ENCODE measurements at regions not wholly inside any gene's neighbourhood (a gene's known extent, or its start where the extent isn't known, plus 50 kb on each side); places are given as distances from the start of the nearest gene placed in this dataset.

DNA sequence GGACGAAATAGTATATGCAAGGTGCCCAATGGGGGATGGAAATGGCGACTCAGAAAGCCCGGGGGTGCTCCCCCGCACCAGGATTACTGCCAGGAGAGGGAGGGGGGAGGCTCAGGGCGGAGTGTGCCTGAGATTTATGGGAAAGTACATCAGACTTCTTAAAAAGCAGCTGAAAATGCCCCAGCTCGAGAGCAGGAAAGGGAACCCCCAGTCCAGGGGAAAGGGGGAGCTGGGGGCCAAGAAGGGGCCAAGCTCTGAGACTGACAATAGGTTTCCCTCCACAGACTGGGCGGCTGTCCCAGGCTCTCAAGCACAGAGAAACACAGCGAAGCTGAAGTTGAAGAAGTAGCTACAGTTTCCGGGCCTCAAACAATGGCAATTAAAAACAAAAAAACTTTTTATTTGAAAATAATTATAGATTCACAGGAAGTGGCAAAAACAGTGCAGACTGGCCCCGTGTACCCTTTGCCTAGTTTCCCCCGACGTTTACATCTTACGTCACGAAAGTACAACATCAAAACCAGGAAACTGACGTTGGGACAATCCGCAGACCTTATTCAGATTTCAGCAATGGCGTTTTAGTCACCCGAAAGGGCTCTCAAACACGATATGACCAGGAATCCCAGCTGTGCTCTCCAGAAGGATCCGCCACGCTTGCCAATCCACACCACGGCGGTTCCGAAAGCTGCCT, 83.9 kb upstream of the FGFR2 start:
- Histone ChIP-seq H2AFZ (ENCODE audit: low read depth, low read length) (no peak overlapping the region), H3K9ac (replicated peaks; ENCODE audit: extremely low read depth, insufficient read depth, low read length) (no peak overlapping the region), H3K9me3 (replicated peaks; ENCODE audit: control insufficient read depth, insufficient read depth, low read length) (no peaks in the 10 kb centered on the region), H3K27me3 (ENCODE audit: control insufficient read depth in 2 of 2, insufficient read depth in 2 of 2, low read length in 2 of 2) (no peaks in the 10 kb centered on the region), H3K79me2 (ENCODE audit: control insufficient read depth, insufficient read depth, low read length) (no peaks in the 10 kb centered on the region), H4K20me1 (replicated peaks; ENCODE audit: control insufficient read depth, extremely low read depth, insufficient read depth, low read length) (no peaks in the 10 kb centered on the region), H3K4me3 (replicated peaks in 1 of 3; ENCODE audit: insufficient read depth in 1 of 3, low read depth in 1 of 3, low read length in 3 of 3) (no peak overlapping the region), H3K9me1 (replicated peaks; ENCODE audit: control insufficient read depth, extremely low read depth, insufficient read depth, low read length) (no peaks in the 10 kb centered on the region), H3K4me1 (ENCODE audit: control insufficient read depth, extremely low read depth, insufficient read depth, low read length) (no peaks in the 10 kb centered on the region), H3K36me3 (ENCODE audit: control insufficient read depth in 2 of 2, extremely low read depth in 1 of 2, insufficient read depth in 2 of 2, low read length in 2 of 2) (no peaks in the 10 kb centered on the region), H3K27ac (ENCODE audit: insufficient read depth, low read depth, low read length) (no peak overlapping the region), H3K4me2 (ENCODE audit: insufficient read depth, low read length) (no peak overlapping the region)
- dilution Hi-C loops (cut with MboI; ENCODE audit: extremely low pct_ligation_motif_present, low sequenced_read_pairs), result no loop called here
- no peak for FAIRE-seq
- BruUV-seq (replicated peaks), result no TSS peak
- intact Hi-C loops (cut with micrococcal nuclease), result no loop called here
- DNase-seq (ENCODE audit: low read depth, low spot score), result peak; percentile 26
- ChIA-PET CTCF (no interaction called here), POLR2A (no interaction called here)
- TF ChIP-seq EZH2 (IDR thresholded peaks at IDR 0.05; ENCODE audit: borderline replicate concordance, low read depth, low read length, severe bottlenecking), result no peak
- TF ChIP-seq, protein P1, sequence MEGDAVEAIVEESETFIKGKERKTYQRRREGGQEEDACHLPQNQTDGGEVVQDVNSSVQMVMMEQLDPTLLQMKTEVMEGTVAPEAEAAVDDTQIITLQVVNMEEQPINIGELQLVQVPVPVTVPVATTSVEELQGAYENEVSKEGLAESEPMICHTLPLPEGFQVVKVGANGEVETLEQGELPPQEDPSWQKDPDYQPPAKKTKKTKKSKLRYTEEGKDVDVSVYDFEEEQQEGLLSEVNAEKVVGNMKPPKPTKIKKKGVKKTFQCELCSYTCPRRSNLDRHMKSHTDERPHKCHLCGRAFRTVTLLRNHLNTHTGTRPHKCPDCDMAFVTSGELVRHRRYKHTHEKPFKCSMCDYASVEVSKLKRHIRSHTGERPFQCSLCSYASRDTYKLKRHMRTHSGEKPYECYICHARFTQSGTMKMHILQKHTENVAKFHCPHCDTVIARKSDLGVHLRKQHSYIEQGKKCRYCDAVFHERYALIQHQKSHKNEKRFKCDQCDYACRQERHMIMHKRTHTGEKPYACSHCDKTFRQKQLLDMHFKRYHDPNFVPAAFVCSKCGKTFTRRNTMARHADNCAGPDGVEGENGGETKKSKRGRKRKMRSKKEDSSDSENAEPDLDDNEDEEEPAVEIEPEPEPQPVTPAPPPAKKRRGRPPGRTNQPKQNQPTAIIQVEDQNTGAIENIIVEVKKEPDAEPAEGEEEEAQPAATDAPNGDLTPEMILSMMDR (IDR thresholded peaks at IDR 0.05; ENCODE audit: extremely low read depth in 1 of 2, insufficient read depth in 1 of 2, low read depth in 1 of 2, low read length in 2 of 2), result no peak
- TF ChIP-seq, protein P2, sequence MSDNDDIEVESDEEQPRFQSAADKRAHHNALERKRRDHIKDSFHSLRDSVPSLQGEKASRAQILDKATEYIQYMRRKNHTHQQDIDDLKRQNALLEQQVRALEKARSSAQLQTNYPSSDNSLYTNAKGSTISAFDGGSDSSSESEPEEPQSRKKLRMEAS (IDR thresholded peaks at IDR 0.05; ENCODE audit: insufficient read depth, insufficient read length), result no peak
- TF ChIP-seq MYC (IDR thresholded peaks at IDR 0.05; ENCODE audit: low read depth, low read length), result no peak
- no peak for TF ChIP-seq POLR2A (IDR thresholded peaks at IDR 0.05; ENCODE audit: low read depth, low read length)
- no peak for TF ChIP-seq FOS (IDR thresholded peaks at IDR 0.05; ENCODE audit: borderline replicate concordance, insufficient read depth, low read length)
- TF ChIP-seq POLR2AphosphoS5 (IDR thresholded peaks at IDR 0.05; ENCODE audit: insufficient read depth, low read depth, low read length), result no peak
- TF ChIP-seq JUN (IDR thresholded peaks at IDR 0.05; ENCODE audit: borderline replicate concordance, insufficient read depth, insufficient read length, low read depth), result no peak
- no peak for TF ChIP-seq GATA2 (IDR thresholded peaks at IDR 0.05; ENCODE audit: insufficient read depth, insufficient read length, low read depth, low read length)
